IMR-90 (cell line): ENCODE measurements at regions not wholly inside any gene's neighbourhood (a gene's known extent, or its start where the extent isn't known, plus 50 kb on each side); places are given as distances from the start of the nearest gene placed in this dataset.

ENCODE experiments used
- ATAC-seq: fragments of 200-7000 bp; cut with Tn5 transposase; 2 replicates; pipeline ENCODE4 v1.9.1; 2020; ENCODE audit warnings: low read depth, mild to moderate bottlenecking, moderate library complexity
- BruUV-seq: library from RNA; stranded (reverse); fragments of 400-500 nt; replicated peaks from 2 replicates; lab custom pipeline; 2021; lab: Mats Ljungman, UMichigan
- CTCF ChIA-PET: fragments of 300-600 bp; formaldehyde crosslinking; extraction: SDS; loops from one replicate; lab custom pipeline; 2021; ENCODE audit warnings: antibody characterized with exemption; lab: Yijun Ruan, JAX
- POLR2A ChIA-PET: fragments of 300-600 bp; sonication (Branson Sonifier 250); formaldehyde crosslinking; loops from one replicate; lab custom pipeline; 2022; ENCODE audit warnings: antibody characterized with exemption; ENCODE audit not compliant: unreplicated experiment; lab: Charles Lee
- DNase-seq: peaks from one replicate; pipeline ENCODE4 v3.0.0; 2013
- H2AFZ ChIP-seq: replicated peaks from 2 replicates; pipeline ENCODE3; 2013; ENCODE audit warnings: low read length, mild to moderate bottlenecking; ENCODE audit not compliant: poor library complexity
- H2AK5ac ChIP-seq: 2 replicates; pipeline ENCODE4 v1.6.1; 2013; ENCODE audit warnings: low read depth, low read length, inconsistent platforms
- H2AK9ac ChIP-seq: replicated peaks from 2 replicates; pipeline ENCODE3; 2013; ENCODE audit warnings: mild to moderate bottlenecking, low read depth, low read length, moderate library complexity; ENCODE audit not compliant: poor library complexity
- H2BK120ac ChIP-seq: 2 replicates; pipeline ENCODE4 v1.6.1; 2013; ENCODE audit warnings: low read depth, low read length, inconsistent platforms
- H2BK15ac ChIP-seq: 3 replicates; pipeline ENCODE4 v1.6.1; 2013; ENCODE audit warnings: low read depth, low read length, inconsistent platforms
- H2BK20ac ChIP-seq: 2 replicates; pipeline ENCODE4 v1.6.1; 2013; ENCODE audit warnings: low read depth, mild to moderate bottlenecking, inconsistent platforms, low read length, moderate library complexity
- H2BK5ac ChIP-seq: 2 replicates; pipeline ENCODE4 v1.6.1; 2013; ENCODE audit warnings: mild to moderate bottlenecking, low read depth, low read length, inconsistent platforms; ENCODE audit not compliant: poor library complexity, severe bottlenecking
- H3K14ac ChIP-seq: replicated peaks from 2 replicates; pipeline ENCODE4 v1.6.1; 2013; ENCODE audit warnings: low read depth, low read length, inconsistent platforms
- H3K18ac ChIP-seq: 2 replicates; pipeline ENCODE4 v1.6.1; 2013; ENCODE audit warnings: low read depth, low read length, control low read depth
- H3K23ac ChIP-seq: 2 replicates; pipeline ENCODE4 v1.6.1; 2013; ENCODE audit warnings: low read depth, low read length, inconsistent platforms
- H3K27ac ChIP-seq: 2 replicates; pipeline ENCODE4 v1.5.1; 2013; ENCODE audit warnings: mild to moderate bottlenecking, control low read depth, low read length; ENCODE audit not compliant: insufficient read depth
- H3K27me3 ChIP-seq: 2 replicates; pipeline ENCODE4 v1.6.1; 2013; ENCODE audit warnings: low read length; ENCODE audit not compliant: control insufficient read depth, insufficient read depth
- H3K36me3 ChIP-seq: 2 replicates; pipeline ENCODE4 v1.6.1; 2013; ENCODE audit warnings: low read length, mixed read lengths; ENCODE audit not compliant: control insufficient read depth, insufficient read depth
- H3K4ac ChIP-seq: 2 replicates; pipeline ENCODE4 v1.6.1; 2013; ENCODE audit warnings: low read depth, low read length, inconsistent platforms
- H3K4me1 ChIP-seq: 2 replicates; pipeline ENCODE4 v1.6.1; 2013; ENCODE audit warnings: low read length, mixed read lengths; ENCODE audit not compliant: control insufficient read depth, insufficient read depth
- H3K4me2 ChIP-seq: 2 replicates; pipeline ENCODE4 v1.6.1; 2013; ENCODE audit warnings: low read depth, mild to moderate bottlenecking, control low read depth, low read length, moderate library complexity
- H3K4me3 ChIP-seq: 2 replicates; pipeline ENCODE4 v1.5.1; 2013; ENCODE audit warnings: low read depth, mild to moderate bottlenecking, control low read depth, low read length, moderate library complexity; ENCODE audit not compliant: insufficient read depth
- H3K56ac ChIP-seq: 2 replicates; pipeline ENCODE4 v1.6.1; 2013; ENCODE audit warnings: low read length, inconsistent platforms; ENCODE audit not compliant: insufficient read depth; ENCODE audit errors: extremely low read depth
- H3K79me1 ChIP-seq, 2 experiments: 2 replicates each; pipeline ENCODE4 v1.6.1; 2013; ENCODE audit warnings: low read length in 2 of 2, inconsistent platforms in 1 of 2, low read depth in 1 of 2
- H3K9ac ChIP-seq: 2 replicates; pipeline ENCODE4 v1.6.1; 2013; ENCODE audit warnings: low read depth, low read length, control low read depth
- H3K9me1 ChIP-seq: 2 replicates; pipeline ENCODE4 v1.6.1; 2013; ENCODE audit warnings: low read length, inconsistent platforms; ENCODE audit not compliant: insufficient read depth
- H3K9me3 ChIP-seq: 2 replicates; pipeline ENCODE4 v1.6.1; 2013; ENCODE audit warnings: low read length; ENCODE audit not compliant: control insufficient read depth, insufficient read depth
- H4K20me1 ChIP-seq: 2 replicates; pipeline ENCODE4 v1.6.1; 2013; ENCODE audit warnings: low read length, inconsistent platforms; ENCODE audit not compliant: insufficient read depth
- H4K5ac ChIP-seq: 2 replicates; pipeline ENCODE4 v1.6.1; 2013; ENCODE audit warnings: mild to moderate bottlenecking, low read depth, low read length, control low read depth
- H4K8ac ChIP-seq, 2 experiments: 2 replicates each; pipeline ENCODE4 v1.6.1; 2013; ENCODE audit warnings: low read depth in 2 of 2, low read length in 2 of 2, control low read depth in 1 of 2, inconsistent platforms in 1 of 2
- H4K91ac ChIP-seq: 2 replicates; pipeline ENCODE4 v1.6.1; 2013; ENCODE audit warnings: low read depth, low read length, inconsistent platforms; ENCODE audit not compliant: insufficient read depth
- BHLHE40 ChIP-seq: fragments of 150-350 bp; IDR thresholded peaks from 2 replicates; pipeline ENCODE4 v1.6.1; 2016; ENCODE audit warnings: mild to moderate bottlenecking, low read depth, low read length
- CEBPB ChIP-seq: IDR thresholded peaks from 2 replicates; pipeline ENCODE4 v1.6.1; 2012; ENCODE audit warnings: low read depth, low read length, improper control_type of control experiment
- ELK1 ChIP-seq: fragments of 150-350 bp; IDR thresholded peaks from 2 replicates; pipeline ENCODE4 v1.6.1; 2016; ENCODE audit warnings: low read depth, mild to moderate bottlenecking, low read length, moderate library complexity, borderline replicate concordance
- MAFK ChIP-seq: IDR thresholded peaks from 2 replicates; pipeline ENCODE4 v1.6.1; 2012; ENCODE audit warnings: low read depth, low read length, improper control_type of control experiment
- MAZ ChIP-seq: IDR thresholded peaks from 2 replicates; pipeline ENCODE4 v1.6.1; 2012; ENCODE audit warnings: low read depth, mild to moderate bottlenecking, low read length, improper control_type of control experiment, moderate library complexity, borderline replicate concordance
- MXI1 ChIP-seq: IDR thresholded peaks from 2 replicates; pipeline ENCODE4 v1.6.1; 2012; ENCODE audit warnings: low read depth, mild to moderate bottlenecking, low read length, moderate library complexity, borderline replicate concordance
- NFE2L2 ChIP-seq: fragments of 150-350 bp; IDR thresholded peaks from 2 replicates; pipeline ENCODE4 v1.6.1; 2016; ENCODE audit warnings: low read depth, mild to moderate bottlenecking, low read length
- POLR2A ChIP-seq: IDR thresholded peaks from 2 replicates; pipeline ENCODE4 v1.6.1; 2012; ENCODE audit warnings: mild to moderate bottlenecking, low read depth, low read length
- RAD21 ChIP-seq: IDR thresholded peaks from 2 replicates; pipeline ENCODE4 v1.6.1; 2012; ENCODE audit warnings: low read length, improper control_type of control experiment
- RCOR1 ChIP-seq: IDR thresholded peaks from 2 replicates; pipeline ENCODE4 v1.6.1; 2012; ENCODE audit warnings: mild to moderate bottlenecking, low read length, improper control_type of control experiment; ENCODE audit not compliant: insufficient replicate concordance
- RFX5 ChIP-seq: IDR thresholded peaks from 2 replicates; pipeline ENCODE4 v1.8.0; 2012; ENCODE audit warnings: low read depth, mild to moderate bottlenecking, low read length, moderate library complexity
- SMC3 ChIP-seq: fragments of 150-350 bp; IDR thresholded peaks from 2 replicates; pipeline ENCODE4 v1.6.1; 2016; ENCODE audit warnings: low read depth, mild to moderate bottlenecking, antibody characterized with exemption, low read length, moderate library complexity
- USF2 ChIP-seq: fragments of 150-350 bp; IDR thresholded peaks from 2 replicates; pipeline ENCODE4 v1.6.1; 2017; ENCODE audit warnings: mild to moderate bottlenecking, antibody characterized with exemption, low read length, low read depth
- WGBS, 2 experiments: methylation state at CpG; one replicate each; pipeline versions ENCODE4 v1.1.5 to v1.1.7; 2013; ENCODE audit warnings: missing lambda C conversion rate in 2 of 2; ENCODE audit not compliant: insufficient read length in 1 of 2; ENCODE audit errors: extremely low coverage in 2 of 2; 5-methylcytosine and 5-hydroxymethylcytosine counted together
- dilution Hi-C: fragments of 300-500 bp; cut with HindIII; formaldehyde crosslinking; loops from one replicate; pipeline ENCODE4 v1.14.3; 2018; ENCODE audit warnings: low sequenced_read_pairs; ENCODE audit not compliant: unreplicated experiment
- in situ Hi-C: fragments of 300-500 bp; cut with MboI; formaldehyde crosslinking; loops from 3 replicates; pipeline ENCODE4 v1.14.3; 2019; ENCODE audit warnings: low sequenced_read_pairs, inconsistent platforms, mixed read lengths
- intact Hi-C: fragments of 100-400 bp; cut with micrococcal nuclease; formaldehyde crosslinking; loops from 2 replicates; pipeline ENCODE4 v1.10.0; 2022

GRCh38 chr1:214120191-214120590 is 132.4 kb downstream of the PROX1 start:
- intact Hi-C loops = loop anchor here (5.0 to 10.0 kb wide), 2 partner anchors 133 to 1105 kb away; partner anchors contain the start of genes ANGEL2 and PROX1
- H2AK9ac ChIP-seq = no peak overlapping the region
- no peaks in the 10 kb centered on the region for H3K36me3 ChIP-seq
- BruUV-seq = no TSS peak
- peaks cover 6% of the 10 kb centered on the region for H3K9me3 ChIP-seq
- no peak for TF ChIP-seq RCOR1
- TF ChIP-seq MAFK = no peak
- TF ChIP-seq SMC3 = no peak
- no peak for TF ChIP-seq USF2
- TF ChIP-seq POLR2A = no peak
- no peak for TF ChIP-seq RFX5
- no peak for TF ChIP-seq MXI1
- no peak for TF ChIP-seq CEBPB
- TF ChIP-seq MAZ = no peak
- TF ChIP-seq RAD21 = no peak
- no peak for TF ChIP-seq BHLHE40
- no peak for TF ChIP-seq NFE2L2
- TF ChIP-seq ELK1 = no peak
- no peak overlapping the region for H2BK20ac ChIP-seq
- DNase-seq = no peak
- ChIA-PET POLR2A (no interaction called here), CTCF (no interaction called here)
- H4K91ac ChIP-seq = no peak overlapping the region
- H4K8ac ChIP-seq = no peak overlapping the region
- H3K27me3 ChIP-seq = peaks cover 3% of the 10 kb centered on the region; the same call in 1 of the 2 replicates
- no peak overlapping the region for H3K23ac ChIP-seq
- H3K9me1 ChIP-seq = no peaks in the 10 kb centered on the region
- no peak for ATAC-seq
- H2AFZ ChIP-seq = no peak overlapping the region
- H3K4me1 ChIP-seq = no peaks in the 10 kb centered on the region
- H2BK5ac ChIP-seq = no peak overlapping the region
- H4K5ac ChIP-seq = no peak overlapping the region
- no peak overlapping the region for H3K9ac ChIP-seq
- H2BK15ac ChIP-seq = no peak overlapping the region
- H3K18ac ChIP-seq = no peak overlapping the region
- H3K14ac ChIP-seq = no peak overlapping the region
- H3K79me1 ChIP-seq = no peaks in the 10 kb centered on the region
- in situ Hi-C loops = loop anchor here (10.0 kb wide), 3 partner anchors 745 to 995 kb away; no protein-coding TSS in a partner anchor
- H3K27ac ChIP-seq = no peak overlapping the region
- H3K56ac ChIP-seq = no peak overlapping the region
- no peak overlapping the region for H3K4ac ChIP-seq
- H4K20me1 ChIP-seq = no peaks in the 10 kb centered on the region
- no peak overlapping the region for H2BK120ac ChIP-seq
- no peak overlapping the region for H2AK5ac ChIP-seq
- H3K4me3 ChIP-seq = no peak overlapping the region
- H3K4me2 ChIP-seq = no peak overlapping the region
- dilution Hi-C loops = no loop called here
- no CpG with 5 or more reads among the region's 4 CpGs for WGBS, 2 experiments
